ENCODE measurements at regions not wholly inside any gene's neighbourhood (a gene's known extent, or its start where the extent isn't known, plus 50 kb on each side); places are given as distances from the start of the nearest gene placed in this dataset.
"Not testable (repeated sequence)": the region's sequence is repeated elsewhere in the genome, so short reads cannot be mapped to it uniquely, and the experiment has no call there.

- no peak for DNase-seq (ENCODE audit: low read depth)
These were observed 69.2 kb upstream of the SIRPA start for GRCh38 chr20:1825938-1826445.

- no peak for DNase-seq (ENCODE audit: low read depth)
These were observed 69.7 kb upstream of the SIRPA start for GRCh38 chr20:1825507-1825906.

GRCh38 chr20:1824834-1825233 lies 70.4 kb upstream of the SIRPA start:
- no peak for DNase-seq (ENCODE audit: low read depth)

GRCh38 chr20:1824181-1824580 lies 71.0 kb upstream of the SIRPA start:
- no peak for DNase-seq (ENCODE audit: low read depth)

GRCh38 chr20:1823450-1823844 lies 71.8 kb upstream of the SIRPA start:
- no peak for DNase-seq (ENCODE audit: low read depth)

GRCh38 chr20:1822564-1823449 lies 72.4 kb upstream of the SIRPA start:
- DNase-seq (ENCODE audit: low read depth), result no peak

GRCh38 chr20:1820138-1821079 lies 74.8 kb upstream of the SIRPA start:
- no peak for DNase-seq (ENCODE audit: low read depth)

GRCh38 chr20:1819311-1820137 lies 75.7 kb upstream of the SIRPA start:
- no peak for DNase-seq (ENCODE audit: low read depth)

- no peak for DNase-seq (ENCODE audit: low read depth)
These were observed 76.3 kb upstream of the SIRPA start for GRCh38 chr20:1818895-1819294.

- no peak for DNase-seq (ENCODE audit: low read depth)
These were observed 76.9 kb upstream of the SIRPA start for GRCh38 chr20:1818247-1818840.

- DNase-seq (ENCODE audit: low read depth), result no peak
These were observed 77.5 kb upstream of the SIRPA start for GRCh38 chr20:1817577-1818211.

- no peak for DNase-seq (ENCODE audit: low read depth)
These were observed 78.5 kb upstream of the SIRPA start for GRCh38 chr20:1816384-1817381.

- no peak for DNase-seq (ENCODE audit: low read depth)
These were observed 79.6 kb upstream of the SIRPA start for GRCh38 chr20:1815502-1816085.

GRCh38 chr20:1814861-1815260 lies 80.3 kb upstream of the SIRPA start:
- DNase-seq (ENCODE audit: low read depth), result not testable (repeated sequence)

GRCh38 chr20:1813674-1814635 lies 81.3 kb upstream of the SIRPA start:
- DNase-seq (ENCODE audit: low read depth), result no peak

GRCh38 chr20:1813101-1813529 lies 82.1 kb upstream of the SIRPA start:
- DNase-seq (ENCODE audit: low read depth), result no peak

- no peak for DNase-seq (ENCODE audit: low read depth)
These were observed 83.3 kb upstream of the SIRPA start for GRCh38 chr20:1811621-1812498.

Measured in stimulated activated CD8-positive, alpha-beta memory T cell treated with anti-CD3 and anti-CD28 coated beads, Interleukin-12 subunit alpha, Interleukin-12 subunit beta, amount 100 ng/mL, for 4 hours (primary cell).